ENCODE measurements at regions not wholly inside any gene's neighbourhood (a gene's known extent, or its start where the extent isn't known, plus 50 kb on each side); places are given as distances from the start of the nearest gene placed in this dataset.
"Not testable (repeated sequence)": the region's sequence is repeated elsewhere in the genome, so short reads cannot be mapped to it uniquely, and the experiment has no call there.

- peaks cover 5 to 8% of the 10 kb centered on the region in 2 donors for H3K9me3 Mint-ChIP-seq
- DNase-seq: no peak
- peaks cover 0 to 3% of the 10 kb centered on the region in 2 donors for H3K4me1 Mint-ChIP-seq (ENCODE audit: low read depth in 2 of 2)
- no peak overlapping the region for H3K27ac Mint-ChIP-seq
- H3K27me3 Mint-ChIP-seq: peaks cover 31 to 42% of the 10 kb centered on the region in 2 donors
- ATAC-seq (replicated peaks): no peak
- H3K36me3 Mint-ChIP-seq (ENCODE audit: insufficient read depth): no peaks in the 10 kb centered on the region
- no peak overlapping the region for H3K4me3 Mint-ChIP-seq
Observed at GRCh38 chr2:89767572-89768435, 1076.3 kb downstream of the RPIA start.

- no peaks in the 10 kb centered on the region for H3K36me3 Mint-ChIP-seq (ENCODE audit: insufficient read depth)
- ATAC-seq (replicated peaks) (no peak), DNase-seq (no peak)
- no peaks in the 10 kb centered on the region for H3K27me3 Mint-ChIP-seq
- no peak overlapping the region for H3K27ac Mint-ChIP-seq
- H3K4me3 Mint-ChIP-seq: no peak overlapping the region
- peaks cover 29 to 86% of the 10 kb centered on the region in 2 donors for H3K9me3 Mint-ChIP-seq
- no peaks in the 10 kb centered on the region for H3K4me1 Mint-ChIP-seq (ENCODE audit: low read depth in 2 of 2)
Observed at GRCh38 chr2:89775885-89776284, 1084.4 kb downstream of the RPIA start.

- H3K9me3 Mint-ChIP-seq: peaks cover 43 to 100% of the 10 kb centered on the region in 2 donors
- no peak overlapping the region for H3K27ac Mint-ChIP-seq
- ATAC-seq (replicated peaks) (no peak), DNase-seq (no peak)
- no peak overlapping the region for H3K4me3 Mint-ChIP-seq
- no peaks in the 10 kb centered on the region for H3K36me3 Mint-ChIP-seq (ENCODE audit: insufficient read depth)
- no peaks in the 10 kb centered on the region for H3K27me3 Mint-ChIP-seq
- H3K4me1 Mint-ChIP-seq (ENCODE audit: low read depth in 2 of 2): no peaks in the 10 kb centered on the region
Observed at GRCh38 chr2:89780318-89780717, 1088.8 kb downstream of the RPIA start.

- Mint-ChIP-seq H3K36me3 (ENCODE audit: insufficient read depth) (no peaks in the 10 kb centered on the region), H3K4me1 (ENCODE audit: low read depth in 2 of 2) (no peaks in the 10 kb centered on the region), H3K4me3 (no peak overlapping the region), H3K27ac (no peak overlapping the region), H3K27me3 (no peaks in the 10 kb centered on the region), H3K9me3 (peaks cover 46 to 92% of the 10 kb centered on the region in 2 donors)
- ATAC-seq (replicated peaks) (no peak), DNase-seq (no peak)
Observed at GRCh38 chr2:89781962-89782361, 1090.5 kb downstream of the RPIA start.

- Mint-ChIP-seq H3K4me1 (ENCODE audit: low read depth in 2 of 2) (no peaks in the 10 kb centered on the region), H3K27ac (no peak overlapping the region), H3K27me3 (no peaks in the 10 kb centered on the region), H3K4me3 (no peak overlapping the region), H3K9me3 (peaks cover 48 to 92% of the 10 kb centered on the region in 2 donors), H3K36me3 (ENCODE audit: insufficient read depth) (no peaks in the 10 kb centered on the region)
- DNase-seq (no peak), ATAC-seq (replicated peaks) (no peak)
Observed at GRCh38 chr2:89784960-89785359, 1093.5 kb downstream of the RPIA start.

GRCh38 chr2:89785528-89785927 is 1094.1 kb downstream of the RPIA start:
- H3K27me3 Mint-ChIP-seq; H3K36me3 Mint-ChIP-seq (ENCODE audit: insufficient read depth); H3K4me1 Mint-ChIP-seq (ENCODE audit: low read depth in 2 of 2); H3K27ac Mint-ChIP-seq; H3K4me3 Mint-ChIP-seq; DNase-seq; ATAC-seq (replicated peaks): not testable (repeated sequence)
- peaks cover 45 to 92% of the 10 kb centered on the region in 2 donors for H3K9me3 Mint-ChIP-seq

- not testable (repeated sequence) for H3K4me1 Mint-ChIP-seq (ENCODE audit: low read depth in 2 of 2); H3K36me3 Mint-ChIP-seq (ENCODE audit: insufficient read depth); DNase-seq; H3K27me3 Mint-ChIP-seq; ATAC-seq (replicated peaks); H3K27ac Mint-ChIP-seq; H3K4me3 Mint-ChIP-seq
- H3K9me3 Mint-ChIP-seq: peaks cover 45 to 92% of the 10 kb centered on the region in 2 donors
Observed at GRCh38 chr2:89786642-89787041, 1095.2 kb downstream of the RPIA start.

- not testable (repeated sequence) for ATAC-seq (replicated peaks); H3K36me3 Mint-ChIP-seq (ENCODE audit: insufficient read depth); H3K4me3 Mint-ChIP-seq; H3K27me3 Mint-ChIP-seq; DNase-seq; H3K27ac Mint-ChIP-seq; H3K4me1 Mint-ChIP-seq (ENCODE audit: low read depth in 2 of 2)
- peaks cover 48 to 91% of the 10 kb centered on the region in 2 donors for H3K9me3 Mint-ChIP-seq
Observed at GRCh38 chr2:89795530-89795929, 1104.1 kb downstream of the RPIA start.

GRCh38 chr2:89797320-89798038 is 1106.0 kb downstream of the RPIA start:
- peaks cover 0 to 1% of the 10 kb centered on the region in 2 donors for H3K4me1 Mint-ChIP-seq (ENCODE audit: low read depth in 2 of 2)
- DNase-seq: no peak
- H3K27me3 Mint-ChIP-seq: no peaks in the 10 kb centered on the region
- no peaks in the 10 kb centered on the region for H3K36me3 Mint-ChIP-seq (ENCODE audit: insufficient read depth)
- H3K27ac Mint-ChIP-seq: no peak overlapping the region
- no peak overlapping the region for H3K4me3 Mint-ChIP-seq
- peaks cover 50 to 91% of the 10 kb centered on the region in 2 donors for H3K9me3 Mint-ChIP-seq
- ATAC-seq (replicated peaks): no peak

GRCh38 chr2:89801207-89801606 is 1109.7 kb downstream of the RPIA start:
- peaks cover 62 to 97% of the 10 kb centered on the region in 2 donors for H3K9me3 Mint-ChIP-seq
- H3K4me1 Mint-ChIP-seq (ENCODE audit: low read depth in 2 of 2); H3K4me3 Mint-ChIP-seq; H3K27me3 Mint-ChIP-seq; H3K36me3 Mint-ChIP-seq (ENCODE audit: insufficient read depth); H3K27ac Mint-ChIP-seq; ATAC-seq (replicated peaks); DNase-seq: not testable (repeated sequence)

- not testable (repeated sequence) for H3K4me3 Mint-ChIP-seq; H3K36me3 Mint-ChIP-seq (ENCODE audit: insufficient read depth); DNase-seq; H3K27ac Mint-ChIP-seq; ATAC-seq (replicated peaks); H3K4me1 Mint-ChIP-seq (ENCODE audit: low read depth in 2 of 2); H3K27me3 Mint-ChIP-seq
- H3K9me3 Mint-ChIP-seq: peaks cover 40 to 74% of the 10 kb centered on the region in 2 donors
Observed at GRCh38 chr2:89806363-89806762, 1114.9 kb downstream of the RPIA start.

- no peak for ATAC-seq (replicated peaks)
- no peak for DNase-seq
- H3K4me1 Mint-ChIP-seq (ENCODE audit: low read depth in 2 of 2): no peaks in the 10 kb centered on the region
- H3K27me3 Mint-ChIP-seq: no peaks in the 10 kb centered on the region
- no peak overlapping the region for H3K27ac Mint-ChIP-seq
- H3K36me3 Mint-ChIP-seq (ENCODE audit: insufficient read depth): no peaks in the 10 kb centered on the region
- peaks cover 58 to 77% of the 10 kb centered on the region in 2 donors for H3K9me3 Mint-ChIP-seq
- no peak overlapping the region for H3K4me3 Mint-ChIP-seq
Observed at GRCh38 chr2:89811295-89811694, 1119.8 kb downstream of the RPIA start.

GRCh38 chr2:89811910-89812309 is 1120.4 kb downstream of the RPIA start:
- H3K27ac Mint-ChIP-seq; H3K4me1 Mint-ChIP-seq (ENCODE audit: low read depth in 2 of 2); H3K36me3 Mint-ChIP-seq (ENCODE audit: insufficient read depth); ATAC-seq (replicated peaks); H3K27me3 Mint-ChIP-seq; DNase-seq; H3K4me3 Mint-ChIP-seq: not testable (repeated sequence)
- peaks cover 64 to 77% of the 10 kb centered on the region in 2 donors for H3K9me3 Mint-ChIP-seq

GRCh38 chr2:89814359-89814758 is 1122.9 kb downstream of the RPIA start:
- not testable (repeated sequence) for ATAC-seq (replicated peaks); H3K27ac Mint-ChIP-seq; DNase-seq; H3K36me3 Mint-ChIP-seq (ENCODE audit: insufficient read depth); H3K4me1 Mint-ChIP-seq (ENCODE audit: low read depth in 2 of 2); H3K4me3 Mint-ChIP-seq; H3K27me3 Mint-ChIP-seq
- peaks cover 78 to 92% of the 10 kb centered on the region in 2 donors for H3K9me3 Mint-ChIP-seq

All from effector memory CD8-positive, alpha-beta T cell (primary cell).